GM19035 (cell line): ENCODE measurements at regions not wholly inside any gene's neighbourhood (a gene's known extent, or its start where the extent isn't known, plus 50 kb on each side); places are given as distances from the start of the nearest gene placed in this dataset.
"Not testable (repeated sequence)": the region's sequence is repeated elsewhere in the genome, so short reads cannot be mapped to it uniquely, and the experiment has no call there.

Experiments
- ATAC-seq: cut with Tn5 transposase; IDR thresholded peaks from one replicate; pipeline ENCODE4 v1.9.1; 2021; ENCODE audit not compliant: unreplicated experiment

DNA sequence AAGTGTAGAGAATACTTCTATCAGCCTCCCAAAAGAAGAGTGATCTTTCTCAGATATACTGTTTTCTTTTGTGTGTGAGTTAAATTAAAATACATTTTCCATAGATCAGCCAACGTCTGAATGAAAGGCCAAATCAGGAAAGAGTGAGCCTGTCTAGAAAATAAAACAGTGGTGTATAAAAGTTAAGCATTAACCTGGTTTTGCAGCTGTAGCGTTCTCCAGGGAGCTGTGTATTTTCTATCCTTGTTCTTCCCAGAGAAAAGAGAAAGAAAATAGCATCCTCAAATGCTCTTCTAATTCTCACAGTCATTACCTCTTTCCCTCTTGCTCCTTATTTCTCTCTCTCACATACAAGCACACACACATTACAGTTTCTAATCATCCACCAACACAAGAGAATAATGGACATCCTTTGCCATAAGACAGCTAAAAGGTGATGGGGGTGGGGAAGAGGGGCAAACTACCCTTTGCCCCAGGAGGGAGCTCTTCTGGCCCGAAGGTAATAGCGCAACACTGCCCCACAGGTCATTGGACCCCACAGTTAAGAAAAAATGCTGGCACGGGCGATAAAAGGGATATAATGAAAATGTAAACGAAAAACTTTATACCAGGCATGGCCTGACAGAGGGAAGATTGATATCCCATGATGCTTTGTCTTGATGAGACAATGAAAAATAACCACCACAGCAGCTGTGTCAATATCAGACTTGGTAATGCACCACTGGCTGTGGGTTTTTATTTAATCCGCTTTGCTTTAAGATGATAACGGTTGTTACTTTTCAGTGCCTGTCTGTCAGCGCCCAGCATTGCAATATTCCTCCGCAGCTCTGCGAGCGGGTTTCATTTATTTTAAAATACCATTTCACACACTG, 150.3 kb downstream of the NUF2 start:
- ATAC-seq, result no peak

DNA sequence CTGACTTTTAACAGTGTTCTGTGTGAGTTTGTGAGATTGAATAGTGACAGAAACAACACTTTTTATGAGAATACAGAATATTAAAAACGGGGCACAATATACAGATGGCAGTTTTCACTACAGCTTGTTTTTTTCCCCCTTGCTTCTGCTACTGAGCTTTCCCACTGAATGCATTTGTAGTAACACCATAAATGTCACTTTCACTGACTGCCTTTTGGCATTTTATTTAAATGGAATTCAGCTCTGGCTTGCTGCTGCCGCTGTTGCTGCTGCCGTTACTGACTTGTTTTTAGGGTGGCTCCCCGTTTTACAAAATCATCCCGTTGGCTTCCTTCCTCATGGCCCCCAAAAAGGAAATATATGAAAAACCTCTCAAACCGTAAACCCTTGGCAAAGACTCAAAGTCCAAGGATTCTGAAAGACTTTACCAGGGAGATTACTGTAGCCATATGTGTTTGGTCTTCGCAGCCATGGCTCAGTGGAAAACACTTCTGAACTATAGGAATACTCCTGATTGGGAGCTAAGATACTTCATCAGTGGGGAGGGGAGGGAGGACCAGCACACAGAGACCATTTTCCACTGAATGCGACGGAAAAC, 151.0 kb downstream of the NUF2 start:
- ATAC-seq, result no peak

DNA sequence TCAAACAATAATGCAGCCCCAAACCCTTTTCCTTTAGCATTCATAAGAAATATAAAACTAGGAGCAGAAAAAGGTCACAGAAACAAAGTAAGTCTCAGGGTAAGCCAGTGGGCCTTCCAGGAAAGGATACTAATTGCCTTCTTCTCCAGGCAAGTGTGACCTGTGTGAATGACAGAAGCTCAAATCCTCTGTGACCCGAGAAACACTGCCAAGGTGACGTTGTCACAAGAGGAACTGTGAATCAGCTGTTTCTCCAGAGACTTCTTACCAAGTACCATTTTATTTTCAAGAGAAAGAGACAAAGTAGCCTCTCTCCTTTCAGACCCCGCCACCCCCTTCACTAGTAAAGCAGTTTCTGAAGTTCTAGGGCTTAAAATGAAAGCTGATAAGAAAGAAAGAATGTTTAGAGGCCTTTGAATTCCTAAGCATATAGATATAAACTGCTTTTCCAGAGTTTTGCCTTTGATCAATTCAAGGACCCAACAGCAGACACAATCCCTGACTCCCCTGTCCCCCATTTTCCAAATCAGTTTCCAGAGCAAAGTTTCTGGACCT, 155.6 kb downstream of the NUF2 start:
- ATAC-seq, result no peak

DNA sequence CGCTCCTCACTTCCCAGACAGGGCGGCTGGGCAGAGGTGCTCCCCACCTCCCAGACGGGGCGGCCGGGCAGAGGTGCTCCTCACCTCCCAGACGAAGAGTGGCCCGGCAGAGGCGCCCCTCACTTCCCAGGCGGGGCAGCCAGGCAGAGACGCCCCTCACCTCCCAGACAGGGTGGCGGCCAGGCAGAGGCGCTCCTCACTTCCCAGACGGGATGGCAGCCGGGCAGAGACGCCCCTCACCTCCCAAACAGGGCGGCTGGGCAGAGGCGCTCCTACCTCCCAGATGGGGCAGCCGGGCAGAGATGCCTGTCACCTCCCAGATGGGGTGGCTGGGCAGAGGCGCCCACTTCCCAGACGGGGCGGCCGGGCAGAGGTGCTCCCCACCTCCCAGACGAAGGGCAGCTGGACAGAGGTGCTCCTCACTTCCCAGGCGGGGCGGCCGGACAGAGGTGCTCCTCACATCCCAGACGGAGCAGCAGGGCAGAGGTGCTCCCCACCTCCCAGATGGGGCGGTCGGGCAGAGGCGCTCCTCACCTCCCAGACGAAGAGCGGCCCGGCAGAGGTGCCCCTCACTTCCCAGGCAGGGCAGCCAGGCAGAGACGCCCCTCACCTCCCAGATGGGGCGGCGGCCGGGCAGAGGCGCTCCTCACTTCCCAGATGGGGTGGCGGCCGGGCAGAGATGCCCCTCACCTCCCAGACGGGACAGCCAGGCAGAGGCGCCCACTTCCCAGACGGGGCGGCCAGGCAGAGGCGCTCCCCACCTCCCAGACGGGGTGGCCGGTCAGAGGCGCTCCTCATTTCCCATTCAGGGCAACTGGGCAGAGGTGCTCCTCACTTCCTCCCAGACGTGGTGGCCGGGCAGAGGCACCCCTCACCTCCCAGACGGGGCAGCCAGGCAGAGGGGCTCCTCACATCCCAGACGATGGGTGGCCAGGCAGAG, 176.9 kb downstream of the NUF2 start:
- not testable (repeated sequence) for ATAC-seq

DNA sequence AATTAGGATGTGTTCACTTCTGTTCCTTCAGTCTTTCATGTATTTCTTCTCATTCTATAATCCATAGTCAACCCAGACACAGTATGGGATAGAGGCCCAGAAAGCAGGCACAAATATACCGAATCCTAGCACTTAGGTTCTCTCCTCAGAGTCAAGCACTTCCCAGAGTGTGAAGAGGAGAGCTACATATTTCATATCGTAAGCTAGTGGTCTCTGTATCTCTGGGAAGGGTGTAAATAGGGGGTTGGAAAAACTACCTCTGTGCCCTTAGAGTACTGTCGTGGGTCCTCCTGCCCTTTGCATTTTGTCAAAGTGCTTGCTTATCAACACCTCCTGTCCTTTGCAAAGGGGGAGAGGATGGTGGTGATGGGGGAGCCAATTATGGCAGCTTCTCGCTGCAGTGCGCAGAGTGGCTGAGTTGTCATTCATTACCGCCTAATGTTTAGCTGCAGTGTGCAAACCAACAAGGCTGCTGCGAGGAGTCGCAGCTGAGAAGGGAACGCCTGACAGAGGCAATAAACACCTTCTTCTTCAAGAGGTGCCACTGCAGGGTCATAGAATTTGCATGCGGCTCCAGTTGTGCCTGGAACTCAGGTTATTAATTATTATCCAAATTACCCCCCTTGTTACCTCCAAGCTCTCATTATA, 182.7 kb downstream of the NUF2 start:
- no peak for ATAC-seq

DNA sequence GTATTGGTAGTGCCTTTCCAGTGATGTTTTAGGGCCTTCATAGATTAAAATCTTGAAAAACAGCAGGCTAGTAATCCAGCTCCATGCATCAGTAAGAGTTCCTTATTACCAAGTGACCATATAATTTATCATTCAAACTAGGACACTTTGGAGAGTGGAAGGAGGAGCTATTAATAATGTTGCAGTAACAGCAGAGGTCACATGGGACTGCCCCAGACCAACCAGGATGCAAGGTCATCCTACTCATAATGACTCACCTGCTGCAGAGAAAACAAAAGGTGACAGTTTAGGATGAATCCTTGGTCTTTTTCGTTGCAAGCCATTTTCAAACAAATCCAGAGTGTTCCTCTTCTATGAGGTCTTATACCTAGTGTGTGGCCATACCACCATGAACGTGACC, 187.4 kb downstream of the NUF2 start:
- no peak for ATAC-seq

DNA sequence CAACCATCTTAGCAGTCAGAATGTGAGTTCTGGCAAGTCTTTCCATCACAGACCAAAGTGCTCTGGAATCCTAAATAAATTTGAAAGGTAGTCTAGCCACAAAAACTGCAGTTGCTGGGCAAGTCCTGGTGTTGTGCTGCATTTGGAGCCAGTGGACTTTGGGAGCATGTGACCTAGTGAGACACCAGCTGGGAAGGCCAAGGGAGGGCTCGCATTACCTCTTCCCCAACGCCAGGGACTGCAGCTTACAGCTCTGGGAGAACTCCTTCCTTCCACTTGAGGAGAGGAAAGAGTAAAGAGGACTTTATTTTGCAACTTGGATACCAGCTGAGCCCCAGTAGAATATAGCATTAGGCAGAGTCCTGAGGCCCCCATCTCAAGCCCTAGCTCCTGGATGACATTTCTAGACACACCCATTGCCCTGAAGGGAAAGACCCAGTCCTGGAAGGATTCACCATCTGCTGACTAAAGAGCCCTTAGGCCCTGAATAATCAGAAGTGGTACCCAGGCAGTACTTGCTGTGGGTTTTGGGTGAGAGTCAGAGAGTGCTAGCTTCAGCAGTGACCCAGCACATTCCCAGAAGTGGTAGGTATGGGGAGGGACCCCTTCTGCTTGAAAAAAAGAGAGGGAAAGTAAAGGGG, 190.7 kb downstream of the NUF2 start:
- no peak for ATAC-seq

DNA sequence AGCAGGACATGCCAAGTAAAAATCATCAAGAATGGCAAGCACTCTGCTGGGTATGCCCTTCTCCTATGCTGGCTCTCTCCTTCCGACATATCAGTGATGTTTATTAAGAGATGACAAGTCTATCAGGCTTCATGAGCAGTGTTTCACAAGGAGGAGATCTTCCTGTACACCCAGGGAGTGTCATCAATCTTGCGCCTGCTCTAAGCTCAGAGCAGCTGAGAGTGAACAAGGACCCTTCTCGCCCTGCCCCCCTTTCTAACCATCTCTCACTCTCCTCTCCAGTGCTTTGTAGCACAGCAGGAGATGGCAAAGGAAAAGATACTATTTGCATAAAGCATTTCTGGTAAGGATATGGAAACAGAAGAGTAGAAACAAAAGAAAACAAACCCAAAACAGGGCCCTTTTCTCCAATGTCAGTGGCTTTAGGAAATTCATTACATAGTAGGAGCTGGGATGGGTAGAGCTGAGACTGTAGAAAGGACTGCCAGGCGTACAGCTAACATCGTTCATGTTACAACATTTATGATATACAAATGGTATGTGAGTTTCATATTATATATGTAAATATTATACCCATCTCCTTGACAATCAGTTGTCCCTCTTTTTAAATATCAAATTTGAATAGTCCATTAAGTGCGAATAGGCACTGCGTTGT, 201.7 kb downstream of the NUF2 start:
- ATAC-seq, result no peak

DNA sequence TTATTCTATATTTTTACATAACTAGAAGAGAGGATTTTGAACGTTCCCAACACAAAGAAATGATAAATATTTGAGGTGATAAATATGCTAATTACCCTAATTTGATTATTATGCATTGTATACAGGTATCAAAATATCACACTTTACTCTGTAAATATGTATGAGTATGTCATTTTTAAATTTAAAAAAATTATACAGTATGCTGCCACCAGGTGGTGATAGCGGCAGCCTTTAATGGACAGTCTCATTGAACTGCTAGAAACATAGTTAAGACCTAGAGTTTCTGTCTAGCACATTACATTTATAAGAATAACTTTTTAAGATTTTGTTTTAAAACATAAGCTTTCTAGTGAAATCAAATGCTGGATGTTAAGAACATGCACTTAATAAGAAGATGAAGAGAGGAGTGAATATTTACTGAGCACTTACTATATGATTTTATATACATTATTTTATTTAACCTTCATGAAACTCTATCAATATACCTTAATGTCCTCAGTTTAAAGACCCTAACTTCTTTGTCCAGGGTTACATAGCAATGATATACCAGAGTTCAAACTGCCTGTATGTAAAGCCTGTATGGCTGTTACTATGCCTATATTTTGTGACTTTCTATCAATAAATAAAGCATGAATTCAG, 207.1 kb downstream of the NUF2 start:
- ATAC-seq, result peak; percentile 88

DNA sequence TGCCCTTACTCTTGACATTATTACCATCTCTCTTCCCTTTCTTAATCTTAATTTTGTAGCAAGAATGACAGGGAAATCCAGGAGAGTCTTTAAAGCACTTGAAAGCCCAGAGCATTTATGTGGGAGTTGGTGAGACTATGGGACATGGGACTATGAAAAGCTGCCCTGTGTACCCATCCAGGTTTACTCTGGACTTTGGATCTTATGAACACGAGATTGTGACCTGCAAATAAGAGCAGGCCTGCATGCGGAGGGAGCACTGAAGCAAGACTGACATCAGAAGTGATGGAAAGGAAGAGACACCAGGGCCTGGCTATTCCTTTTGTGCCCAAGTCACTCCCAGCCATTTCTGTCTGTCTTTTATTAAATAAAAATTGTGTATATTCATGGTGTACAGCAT, 209.6 kb downstream of the NUF2 start:
- ATAC-seq, result no peak

DNA sequence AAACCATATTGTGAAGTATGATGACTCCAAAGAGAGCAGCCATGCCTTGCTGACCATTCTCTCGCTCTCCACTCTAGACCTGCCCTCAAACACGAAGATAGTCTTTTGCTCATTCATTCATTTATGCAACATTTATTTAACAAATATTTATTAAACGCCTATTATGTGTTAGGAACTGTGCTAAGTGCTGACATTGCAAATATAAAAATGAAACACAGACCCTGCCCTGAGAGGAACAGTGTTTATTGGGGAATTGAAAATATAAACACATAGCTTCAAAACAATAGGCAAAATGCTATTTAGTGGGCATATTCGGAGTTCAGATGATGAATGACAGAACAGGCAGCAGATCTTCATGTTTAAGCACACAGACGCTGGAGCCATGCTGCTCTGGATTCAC, 213.6 kb downstream of the NUF2 start:
- no peak for ATAC-seq

DNA sequence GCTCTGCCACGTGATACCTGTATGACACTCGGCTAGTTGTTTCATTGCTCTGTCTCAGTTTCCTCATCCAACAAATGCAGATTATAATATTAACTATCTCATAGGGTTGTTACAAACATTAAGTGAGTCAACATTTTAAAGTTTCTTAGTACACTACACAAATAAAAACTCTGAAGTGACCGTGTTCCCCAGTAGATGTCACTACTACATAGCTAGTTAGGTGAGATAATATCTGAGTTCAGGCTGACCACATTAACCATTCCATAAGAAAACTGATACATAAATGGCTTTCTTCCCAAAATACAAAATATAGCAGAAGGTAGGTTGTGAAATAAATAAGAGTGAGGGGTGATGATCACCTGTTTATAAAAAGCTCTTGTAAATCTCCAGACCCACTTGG, 214.1 kb downstream of the NUF2 start:
- no peak for ATAC-seq

DNA sequence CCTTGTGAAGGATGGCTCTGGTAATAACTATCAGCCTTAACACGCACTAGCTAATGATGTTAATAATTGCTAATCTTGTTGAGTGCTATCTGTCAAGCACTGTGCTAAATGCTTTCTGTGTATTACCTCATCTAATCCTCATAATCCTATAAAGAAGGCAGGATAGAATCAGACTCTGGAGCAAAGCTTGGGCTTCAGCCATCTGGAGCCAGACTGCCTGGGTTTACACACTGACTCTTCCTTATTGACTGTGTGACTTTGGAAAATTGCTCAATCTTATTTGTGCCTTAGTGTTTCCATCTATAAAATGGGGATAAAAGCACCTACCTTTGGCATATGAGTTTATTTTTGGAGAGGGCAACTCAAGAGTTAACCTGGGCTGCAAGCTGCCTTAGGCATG, 216.1 kb downstream of the NUF2 start:
- ATAC-seq, result no peak

DNA sequence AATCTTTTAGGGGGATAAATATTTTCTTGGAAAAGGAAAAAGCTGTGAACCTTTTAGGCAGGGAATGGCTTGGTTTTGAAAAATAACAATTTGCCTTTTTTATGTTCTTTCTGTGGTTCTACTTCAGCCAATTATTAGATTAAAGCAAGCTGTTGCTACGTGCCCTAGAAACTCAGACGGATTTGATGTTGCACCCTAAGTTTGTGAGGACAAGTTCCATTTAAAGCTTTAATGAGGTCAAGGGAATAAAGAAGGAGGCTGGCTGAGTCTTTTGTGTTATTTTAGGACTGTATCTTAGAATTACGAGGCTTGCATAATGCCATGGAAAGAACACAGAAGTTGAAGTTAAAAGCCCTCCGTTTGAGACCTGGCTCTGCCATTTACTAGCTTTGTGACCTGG, 216.9 kb downstream of the NUF2 start:
- ATAC-seq, result no peak

DNA sequence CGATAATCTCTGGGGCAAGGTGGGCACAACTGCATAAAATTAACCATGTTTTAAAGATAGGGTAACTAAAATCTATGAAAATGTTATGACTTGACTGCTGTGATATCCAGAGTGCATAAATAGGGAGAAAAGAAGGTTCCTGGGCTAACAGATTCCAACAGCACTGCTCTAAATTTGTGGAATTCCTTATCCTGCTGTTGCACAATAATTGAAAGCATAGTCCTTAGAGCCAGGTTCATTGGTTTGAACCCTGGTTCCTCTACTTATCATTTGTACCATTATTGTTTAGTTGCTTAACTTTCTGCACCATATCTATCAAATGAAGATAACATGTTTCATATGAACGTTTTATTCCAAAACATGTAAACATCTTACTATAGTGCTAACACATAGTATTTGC, 219.0 kb downstream of the NUF2 start:
- ATAC-seq, result no peak

DNA sequence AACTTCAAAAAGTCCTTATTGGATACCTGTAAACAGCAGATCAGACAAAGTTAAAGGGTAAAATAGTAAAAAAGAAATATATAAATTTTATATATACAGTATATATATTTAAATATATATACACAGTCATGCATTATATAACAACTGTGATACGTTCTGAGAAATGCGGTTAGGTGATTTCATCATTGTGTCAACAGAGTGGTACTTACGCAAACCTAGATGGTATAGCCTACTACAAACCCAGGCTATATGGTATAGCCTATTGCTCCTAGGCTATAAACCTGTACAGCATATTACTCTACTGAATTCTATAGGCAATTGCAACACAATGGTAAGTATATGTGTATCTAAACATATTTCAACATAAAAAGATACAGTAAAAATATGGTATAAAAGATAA, 222.7 kb downstream of the NUF2 start:
- no peak for ATAC-seq

DNA sequence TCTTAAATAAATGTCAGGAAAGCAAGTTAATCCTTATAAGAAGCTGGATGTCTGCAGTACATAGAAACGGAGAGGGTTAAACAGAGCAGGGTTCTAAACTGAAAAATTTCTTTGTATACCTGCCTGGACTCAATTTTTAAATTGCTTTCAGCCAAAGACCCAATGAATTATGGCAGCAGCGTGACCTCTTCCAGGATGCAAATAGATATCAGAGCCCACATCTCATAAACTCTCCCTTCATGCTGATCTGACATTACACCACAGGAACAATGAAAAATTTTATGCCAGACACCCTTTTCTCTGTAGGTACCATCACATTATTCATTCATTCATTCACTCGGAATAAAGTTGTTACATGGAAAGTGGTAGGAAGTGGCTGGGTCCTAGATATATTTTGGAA, 236.4 kb downstream of the NUF2 start:
- ATAC-seq, result no peak

DNA sequence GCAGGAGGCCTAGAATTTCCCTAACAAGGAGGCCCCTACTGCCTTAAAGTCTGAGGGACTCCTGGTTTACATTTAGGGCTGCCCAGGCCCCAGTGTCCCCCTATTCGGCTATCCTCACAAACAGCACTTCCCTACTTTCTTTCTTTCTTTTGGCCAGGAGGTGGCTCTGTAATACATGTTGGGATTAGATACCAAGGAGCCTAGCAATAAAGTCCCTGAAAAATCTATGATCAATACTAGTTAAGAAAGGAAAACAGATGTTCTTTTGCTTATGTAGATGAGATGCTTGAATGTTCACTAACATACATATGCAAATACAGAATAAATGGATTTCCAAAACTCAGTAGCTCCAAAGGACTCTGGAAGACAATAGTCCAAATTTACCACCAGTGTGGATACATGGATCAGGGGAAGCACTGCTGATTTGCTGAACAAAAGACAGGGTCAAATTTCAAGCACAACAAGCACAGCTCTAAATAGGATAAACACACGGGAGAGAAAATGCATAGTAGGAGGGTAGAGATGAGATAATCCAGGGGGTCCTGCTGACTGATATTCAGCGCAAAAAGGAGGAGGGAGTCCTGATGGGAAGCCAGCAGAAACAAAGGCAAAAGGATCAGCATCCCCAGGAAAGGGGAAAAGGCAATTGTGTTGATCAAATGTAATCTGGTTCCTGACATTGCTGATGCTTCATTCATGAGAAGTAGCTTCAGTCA, 240.0 kb downstream of the NUF2 start:
- no peak for ATAC-seq

DNA sequence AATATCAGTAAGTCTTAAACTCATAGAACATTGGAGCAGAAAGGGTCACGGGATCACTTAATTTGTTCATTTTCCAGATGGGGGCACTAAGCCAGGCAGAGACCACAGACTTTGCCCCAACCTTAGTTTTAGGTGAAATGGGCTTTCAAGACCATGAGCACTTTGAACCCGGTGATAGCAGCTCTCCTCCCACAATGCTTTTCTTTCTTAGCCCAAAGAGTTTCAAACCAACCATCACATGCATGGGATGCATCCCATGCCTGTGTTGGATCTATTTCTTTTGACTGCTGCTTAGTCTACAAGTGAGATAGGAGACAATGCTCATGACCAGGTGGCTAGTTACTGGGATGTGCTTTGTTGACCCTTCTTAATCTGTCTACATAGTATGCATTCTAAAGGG, 240.6 kb downstream of the NUF2 start:
- no peak for ATAC-seq
